ENCODE measurements at regions not wholly inside any gene's neighbourhood (a gene's known extent, or its start where the extent isn't known, plus 50 kb on each side); places are given as distances from the start of the nearest gene placed in this dataset.
A peak's percentile ranks its signal among the peaks of the same experiment; 100 is the strongest.

- DNase-seq = no peak
- H3K9me2 ChIP-seq (ENCODE audit: insufficient read depth) = no peaks in the 10 kb centered on the region
- intact Hi-C loops (cut with micrococcal nuclease; ENCODE audit: unreplicated experiment) = no loop called here
- H3F3A ChIP-seq (ENCODE audit: insufficient read depth, low read depth) = no peaks in the 10 kb centered on the region
- ChIA-PET POLR2A (ENCODE audit: unreplicated experiment) (no interaction called here), CTCF (no interaction called here)
- no peaks in the 10 kb centered on the region for H4K20me1 ChIP-seq (ENCODE audit: insufficient read depth)
- no peaks in the 10 kb centered on the region for H3K79me2 ChIP-seq (ENCODE audit: low read depth)
- H3K27ac ChIP-seq = no peak overlapping the region
- H2AFZ ChIP-seq = no peak overlapping the region
- no peaks in the 10 kb centered on the region for H3K9me3 ChIP-seq (ENCODE audit: insufficient read depth, low read depth)
- H3K4me2 ChIP-seq = no peak overlapping the region
- no peak overlapping the region for H3K4me3 ChIP-seq
- no peak for TF ChIP-seq EZH2 (IDR thresholded peaks at IDR 0.05; ENCODE audit: low read depth)
- no peak for TF ChIP-seq CTCF (conservative IDR thresholded peaks at IDR 0.05)
- H3K4me1 ChIP-seq (replicated peaks; ENCODE audit: insufficient read depth) = no peaks in the 10 kb centered on the region
- BruUV-seq (replicated peaks) = no TSS peak
- no peaks in the 10 kb centered on the region for H3K36me3 ChIP-seq (ENCODE audit: low read depth)
- no peaks in the 10 kb centered on the region for H3K27me3 ChIP-seq (ENCODE audit: insufficient read depth, low read depth)
Measured at GRCh38 chr2:147067136-147067535, 777.7 kb upstream of the ACVR2A start.

- Histone ChIP-seq H3K27ac (no peak overlapping the region), H3F3A (ENCODE audit: insufficient read depth, low read depth) (no peaks in the 10 kb centered on the region), H3K4me3 (no peak overlapping the region), H3K9me3 (ENCODE audit: insufficient read depth, low read depth) (no peaks in the 10 kb centered on the region), H3K36me3 (ENCODE audit: low read depth) (no peaks in the 10 kb centered on the region), H3K4me2 (no peak overlapping the region), H4K20me1 (ENCODE audit: insufficient read depth) (no peaks in the 10 kb centered on the region), H3K9me2 (ENCODE audit: insufficient read depth) (no peaks in the 10 kb centered on the region), H3K27me3 (ENCODE audit: insufficient read depth, low read depth) (no peaks in the 10 kb centered on the region), H3K79me2 (ENCODE audit: low read depth) (no peaks in the 10 kb centered on the region), H3K4me1 (replicated peaks; ENCODE audit: insufficient read depth) (peaks cover 15% of the 10 kb centered on the region), H2AFZ (no peak overlapping the region)
- DNase-seq = no peak
- POLR2A ChIA-PET (ENCODE audit: unreplicated experiment) = no interaction called here
- no TSS peak for BruUV-seq (replicated peaks)
- TF ChIP-seq CTCF (conservative IDR thresholded peaks at IDR 0.05) (no peak), EZH2 (IDR thresholded peaks at IDR 0.05; ENCODE audit: low read depth) (no peak)
- intact Hi-C loops (cut with micrococcal nuclease; ENCODE audit: unreplicated experiment) = no loop called here
- CTCF ChIA-PET = no interaction called here
Measured at GRCh38 chr2:147062073-147062472, 782.8 kb upstream of the ACVR2A start.

GRCh38 chr2:147061269-147061668 is 783.6 kb upstream of the ACVR2A start:
- no peak for DNase-seq
- Histone ChIP-seq H2AFZ (no peak overlapping the region), H3F3A (ENCODE audit: insufficient read depth, low read depth) (no peaks in the 10 kb centered on the region), H3K4me3 (no peak overlapping the region), H3K27ac (no peak overlapping the region), H3K36me3 (ENCODE audit: low read depth) (no peaks in the 10 kb centered on the region), H3K4me1 (replicated peaks; ENCODE audit: insufficient read depth) (peaks cover 15% of the 10 kb centered on the region), H3K4me2 (peak overlapping the region; percentile 23; the same call in 1 of the 2 replicates), H3K9me3 (ENCODE audit: insufficient read depth, low read depth) (no peaks in the 10 kb centered on the region), H3K79me2 (ENCODE audit: low read depth) (no peaks in the 10 kb centered on the region), H3K27me3 (ENCODE audit: insufficient read depth, low read depth) (no peaks in the 10 kb centered on the region), H4K20me1 (ENCODE audit: insufficient read depth) (no peaks in the 10 kb centered on the region), H3K9me2 (ENCODE audit: insufficient read depth) (no peaks in the 10 kb centered on the region)
- CTCF ChIA-PET = no interaction called here
- intact Hi-C loops (cut with micrococcal nuclease; ENCODE audit: unreplicated experiment) = no loop called here
- BruUV-seq (replicated peaks) = no TSS peak
- no peak for TF ChIP-seq CTCF (conservative IDR thresholded peaks at IDR 0.05)
- TF ChIP-seq EZH2 (IDR thresholded peaks at IDR 0.05; ENCODE audit: low read depth) = no peak
- POLR2A ChIA-PET (ENCODE audit: unreplicated experiment) = no interaction called here
